ENCODE measurements at regions not wholly inside any gene's neighbourhood (a gene's known extent, or its start where the extent isn't known, plus 50 kb on each side); places are given as distances from the start of the nearest gene placed in this dataset.
"Not testable (repeated sequence)": the region's sequence is repeated elsewhere in the genome, so short reads cannot be mapped to it uniquely, and the experiment has no call there.

- no peak for DNase-seq
These were observed 1656.3 kb upstream of the FLRT2 start for GRCh38 chr14:83873669-83874068.

DNA sequence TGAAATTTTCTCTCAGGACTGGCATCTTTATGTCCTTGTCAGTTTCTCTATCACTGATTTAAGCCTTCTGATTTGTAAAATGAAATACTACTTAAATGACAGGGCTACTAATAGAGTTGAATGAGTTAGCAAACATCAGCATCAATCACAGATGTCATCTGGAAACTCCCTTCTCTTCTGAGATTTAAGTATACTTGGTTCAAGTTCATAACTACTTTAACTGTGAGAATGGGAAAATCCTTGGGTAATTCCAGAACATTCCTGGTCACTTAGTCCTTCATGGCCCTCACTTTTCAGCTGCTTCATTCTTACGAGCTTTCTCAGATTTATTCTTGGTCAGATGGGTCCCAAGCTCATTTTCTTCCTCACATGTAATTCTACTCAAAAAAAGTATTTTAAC, 1655.3 kb upstream of the FLRT2 start:
- no peak for DNase-seq

GRCh38 chr14:83883732-83884131, 1646.2 kb upstream of the FLRT2 start:
- DNase-seq = no peak

- DNase-seq = no peak
These were observed 1644.1 kb upstream of the FLRT2 start for GRCh38 chr14:83885837-83886293.

GRCh38 chr14:83887866-83888265, 1642.1 kb upstream of the FLRT2 start:
- DNase-seq = no peak

GRCh38 chr14:83893447-83893846, 1636.5 kb upstream of the FLRT2 start:
- no peak for DNase-seq

- no peak for DNase-seq
These were observed 1635.4 kb upstream of the FLRT2 start for GRCh38 chr14:83894568-83894967.

DNA sequence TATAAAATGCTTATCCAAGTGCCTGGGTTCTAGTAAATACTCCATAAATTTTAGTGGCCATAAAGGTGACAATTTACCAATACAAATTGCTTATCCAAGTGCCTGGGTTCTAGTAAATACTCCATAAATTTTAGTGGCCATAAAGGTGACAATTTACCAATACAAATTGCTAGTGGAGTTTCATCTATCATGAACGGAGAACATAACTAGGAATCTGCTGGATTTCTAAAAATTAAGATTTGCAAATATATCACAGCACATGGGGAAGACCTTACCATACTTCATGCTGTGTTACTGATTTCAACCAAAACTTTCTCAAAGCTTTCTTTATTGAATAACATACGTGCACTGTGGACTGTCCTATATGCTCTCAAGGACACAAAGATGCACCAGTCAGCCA, 1631.4 kb upstream of the FLRT2 start:
- DNase-seq = not testable (repeated sequence)

GRCh38 chr14:83899706-83900105, 1630.2 kb upstream of the FLRT2 start:
- DNase-seq = no peak

DNA sequence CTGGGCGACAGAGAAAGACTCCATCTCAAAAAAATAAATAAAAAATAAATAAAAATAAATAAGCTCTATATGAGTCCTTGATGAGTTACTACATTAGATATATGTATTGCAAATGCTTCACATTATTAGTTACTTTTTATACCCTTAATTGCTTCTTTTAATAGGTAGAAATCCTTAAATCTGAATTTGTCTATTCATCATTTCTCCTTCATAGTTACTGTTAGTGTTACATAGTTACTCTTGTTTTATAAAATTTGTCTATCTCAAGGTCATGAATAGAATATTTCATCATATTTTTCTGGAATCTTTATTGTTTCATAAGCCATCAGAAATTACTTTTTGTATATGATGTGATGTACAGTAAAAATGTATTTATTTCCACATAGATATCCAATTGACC, 1624.8 kb upstream of the FLRT2 start:
- DNase-seq = no peak

- no peak for DNase-seq
These were observed 1621.5 kb upstream of the FLRT2 start for GRCh38 chr14:83908419-83908818.

DNA sequence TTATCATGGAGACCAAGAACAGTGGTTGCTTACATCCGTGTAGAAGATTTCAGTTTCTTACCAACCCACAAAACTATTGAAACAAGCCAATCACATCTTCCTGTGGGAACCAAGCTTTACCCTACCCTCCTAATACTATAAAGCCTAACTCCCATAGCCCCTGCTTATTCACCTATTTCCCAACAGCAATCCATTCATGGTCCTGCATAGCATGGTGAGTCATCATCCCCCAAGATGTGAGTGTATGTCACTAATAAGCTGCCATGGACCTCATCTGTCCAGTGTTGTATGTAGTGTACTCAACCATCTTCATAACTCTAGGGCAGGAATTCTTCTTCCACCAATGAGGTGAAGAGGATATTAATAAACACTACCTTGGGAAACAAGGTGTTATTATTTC, 1620.4 kb upstream of the FLRT2 start:
- DNase-seq = no peak

GRCh38 chr14:83912032-83912642, 1617.8 kb upstream of the FLRT2 start:
- DNase-seq = no peak

- no peak for DNase-seq
These were observed 1616.5 kb upstream of the FLRT2 start for GRCh38 chr14:83913476-83913875.

GRCh38 chr14:83918546-83918945, 1611.4 kb upstream of the FLRT2 start:
- no peak for DNase-seq

GRCh38 chr14:83919675-83920074, 1610.3 kb upstream of the FLRT2 start:
- not testable (repeated sequence) for DNase-seq

DNA sequence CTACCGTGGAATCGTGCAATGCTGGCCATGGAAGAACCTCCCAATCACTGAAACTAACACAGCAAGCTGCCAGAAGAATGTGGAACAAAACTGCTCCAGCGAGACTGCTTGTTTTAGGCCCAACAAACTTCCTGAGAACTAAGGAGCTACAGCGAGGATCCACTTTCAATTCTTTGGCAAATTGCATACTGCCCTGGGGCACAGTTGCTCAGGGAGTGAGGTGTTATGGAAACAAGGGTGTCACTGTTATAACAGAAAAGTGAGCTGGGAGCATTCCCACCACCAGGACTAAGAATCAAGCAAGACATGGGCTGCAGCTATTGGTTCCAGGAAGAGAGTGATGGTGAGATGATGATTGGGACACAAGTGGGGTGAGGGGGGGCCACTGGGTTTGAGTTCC, 1606.1 kb upstream of the FLRT2 start:
- no peak for DNase-seq

DNA sequence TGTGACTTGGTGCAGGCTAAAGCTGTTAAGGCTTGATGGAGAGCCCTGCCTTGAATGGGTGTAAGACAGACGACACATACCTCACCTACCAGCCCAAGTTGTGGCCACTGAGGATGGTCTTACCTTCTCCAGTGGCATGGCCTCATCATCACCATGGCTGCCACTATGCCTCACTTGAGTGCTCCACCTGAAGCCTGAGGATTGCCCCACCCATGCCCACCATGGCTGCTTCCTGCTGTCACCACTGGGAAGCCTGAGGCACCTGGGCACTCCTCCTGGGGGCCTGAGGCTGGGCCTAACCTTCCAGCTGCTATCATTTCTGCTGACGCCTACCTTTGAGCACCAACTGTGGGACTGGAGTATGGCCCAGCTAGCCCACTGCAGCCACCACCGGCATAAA, 1605.7 kb upstream of the FLRT2 start:
- no peak for DNase-seq

DNA sequence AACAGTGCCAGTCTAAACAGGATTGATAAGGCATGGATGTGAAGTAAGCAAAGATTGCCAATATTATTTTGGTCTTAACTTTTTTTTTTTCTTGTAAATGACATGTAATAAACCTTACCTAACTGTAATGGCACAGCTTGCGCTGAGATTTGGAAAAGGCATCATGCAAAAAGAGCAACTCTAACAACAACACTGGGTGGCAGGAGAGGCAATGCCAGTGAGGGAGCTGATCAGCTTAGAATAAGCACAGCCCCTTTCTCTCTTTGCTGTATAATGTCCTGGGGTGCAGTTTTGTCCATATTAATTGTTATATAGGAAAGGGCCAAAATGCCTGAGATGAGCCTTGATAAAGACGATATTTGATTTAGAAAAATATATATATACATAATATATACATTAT, 1589.7 kb upstream of the FLRT2 start:
- no peak for DNase-seq

GRCh38 chr14:83958359-83958758, 1571.6 kb upstream of the FLRT2 start:
- DNase-seq = no peak

DNA sequence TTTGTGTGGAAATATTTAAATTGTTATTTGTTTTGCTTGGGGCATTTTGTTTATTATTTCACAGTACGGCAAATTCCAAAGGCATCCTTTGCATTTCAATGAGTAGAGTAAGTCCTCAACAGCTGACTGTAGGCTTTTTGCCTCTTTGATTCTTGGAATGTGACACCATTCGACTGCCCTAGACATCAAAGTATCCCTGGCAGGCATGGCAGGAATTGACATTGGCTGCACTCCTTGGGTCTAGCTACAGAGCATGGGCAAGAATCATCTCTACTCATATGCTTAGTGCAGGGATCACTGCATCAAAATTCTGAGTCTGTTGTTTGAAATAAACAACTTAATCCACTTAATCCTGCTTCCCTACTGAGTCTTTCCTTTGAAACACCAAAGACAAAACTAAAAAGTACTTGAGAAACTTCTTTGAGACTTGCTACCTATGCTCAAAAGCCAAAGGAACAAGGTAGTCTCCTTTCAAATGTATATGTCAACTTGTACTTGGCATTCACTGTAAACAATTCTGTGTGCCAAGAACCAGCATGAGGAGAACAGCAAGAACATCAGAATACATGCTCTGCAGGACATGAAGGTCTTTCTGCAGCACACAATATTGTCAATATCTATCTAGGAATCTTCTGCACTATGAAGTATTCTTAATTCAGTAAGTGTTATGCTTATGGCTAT, 1569.0 kb upstream of the FLRT2 start:
- no peak for DNase-seq

DNA sequence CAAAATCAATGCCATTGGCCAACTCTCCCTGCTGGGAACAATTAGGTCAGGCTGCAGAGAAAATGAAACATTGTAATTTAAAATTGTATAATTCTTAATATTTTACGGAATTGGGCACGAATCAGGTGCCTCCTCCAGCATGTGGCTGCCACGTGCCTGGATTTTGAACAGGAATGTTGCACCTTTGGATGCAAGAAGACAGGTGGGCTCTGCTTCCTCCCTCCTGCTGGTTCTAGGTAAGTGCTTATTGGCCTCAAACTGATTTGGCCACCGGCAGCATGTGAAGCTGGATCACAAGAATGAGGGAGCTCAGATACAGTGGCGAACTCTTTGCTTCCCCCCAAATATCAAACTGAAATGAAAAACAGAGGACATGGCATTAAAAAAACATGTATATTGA, 1559.9 kb upstream of the FLRT2 start:
- no peak for DNase-seq

GRCh38 chr14:83972631-83973030, 1557.3 kb upstream of the FLRT2 start:
- no peak for DNase-seq

GRCh38 chr14:83974647-83975163, 1555.2 kb upstream of the FLRT2 start:
- no peak for DNase-seq

GRCh38 chr14:83975435-83975834, 1554.5 kb upstream of the FLRT2 start:
- no peak for DNase-seq

Data from suppressor macrophage treated with lipopolysaccharide for 1 hour (primary cell).